SW 1271 (cell line): ENCODE measurements at regions not wholly inside any gene's neighbourhood (a gene's known extent, or its start where the extent isn't known, plus 50 kb on each side); places are given as distances from the start of the nearest gene placed in this dataset.

Experiments used
- DNase-seq, 2 experiments: peaks; one replicate each; lab custom pipeline; 2025; lab: John Stamatoyannopoulos, UW

DNA sequence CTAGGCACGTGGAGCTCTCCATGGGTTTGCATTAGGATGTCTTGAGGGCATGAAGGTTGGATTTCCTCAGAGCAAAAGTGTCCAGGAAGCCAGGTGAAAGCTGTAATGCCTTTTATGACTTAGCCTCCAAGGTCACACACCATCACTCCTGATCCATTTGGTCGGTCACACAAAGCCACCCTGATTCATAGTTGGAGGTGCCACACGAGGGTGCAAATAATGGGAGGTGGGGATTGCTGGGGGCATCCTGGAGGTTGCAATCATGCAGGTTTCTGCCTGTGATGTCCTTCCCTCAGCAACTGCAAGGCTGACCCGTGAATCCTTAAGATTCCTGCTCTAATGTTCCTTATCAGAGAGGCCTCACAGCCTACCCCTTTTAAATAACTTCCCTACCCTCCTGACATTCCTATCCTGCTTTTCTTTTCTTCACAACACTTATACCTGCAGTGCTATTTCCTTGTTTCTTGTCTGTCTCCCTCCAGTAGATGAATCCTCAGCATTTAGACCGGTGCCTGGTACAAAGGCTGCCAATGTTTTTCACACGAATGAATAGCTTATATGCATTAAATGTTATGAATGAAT, 97.1 kb downstream of the LIPG start:
- no peak for DNase-seq

DNA sequence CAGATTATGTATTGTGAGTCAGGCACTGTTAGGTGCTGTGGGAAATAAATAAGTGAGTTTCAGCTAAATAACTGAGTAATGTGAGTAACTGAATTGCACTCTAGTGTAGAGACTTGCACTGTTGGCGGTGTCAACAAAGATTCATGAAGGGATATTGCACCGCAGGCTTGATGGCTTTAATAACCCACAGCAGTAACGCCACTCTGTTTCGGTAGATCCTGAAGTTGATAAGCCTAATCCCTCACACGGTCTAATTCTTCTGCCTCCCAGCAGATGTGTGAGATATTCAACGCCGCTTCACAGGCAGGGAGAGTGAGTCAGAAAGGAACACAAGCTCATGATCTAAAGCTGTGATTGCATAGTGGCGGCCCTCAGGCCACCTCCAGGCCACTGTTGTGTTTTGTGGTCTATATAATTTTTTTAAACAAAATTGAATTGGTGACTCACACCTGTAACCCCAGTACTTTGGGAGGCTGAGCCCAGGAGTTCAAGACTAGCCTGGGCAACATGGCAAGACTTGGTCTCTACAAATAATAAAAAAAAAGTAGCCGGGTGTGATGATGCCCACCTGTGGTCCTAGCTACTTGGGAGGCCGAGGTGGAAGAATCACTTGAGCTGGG, 94.3 kb downstream of the LIPG start:
- no peak for DNase-seq

DNA sequence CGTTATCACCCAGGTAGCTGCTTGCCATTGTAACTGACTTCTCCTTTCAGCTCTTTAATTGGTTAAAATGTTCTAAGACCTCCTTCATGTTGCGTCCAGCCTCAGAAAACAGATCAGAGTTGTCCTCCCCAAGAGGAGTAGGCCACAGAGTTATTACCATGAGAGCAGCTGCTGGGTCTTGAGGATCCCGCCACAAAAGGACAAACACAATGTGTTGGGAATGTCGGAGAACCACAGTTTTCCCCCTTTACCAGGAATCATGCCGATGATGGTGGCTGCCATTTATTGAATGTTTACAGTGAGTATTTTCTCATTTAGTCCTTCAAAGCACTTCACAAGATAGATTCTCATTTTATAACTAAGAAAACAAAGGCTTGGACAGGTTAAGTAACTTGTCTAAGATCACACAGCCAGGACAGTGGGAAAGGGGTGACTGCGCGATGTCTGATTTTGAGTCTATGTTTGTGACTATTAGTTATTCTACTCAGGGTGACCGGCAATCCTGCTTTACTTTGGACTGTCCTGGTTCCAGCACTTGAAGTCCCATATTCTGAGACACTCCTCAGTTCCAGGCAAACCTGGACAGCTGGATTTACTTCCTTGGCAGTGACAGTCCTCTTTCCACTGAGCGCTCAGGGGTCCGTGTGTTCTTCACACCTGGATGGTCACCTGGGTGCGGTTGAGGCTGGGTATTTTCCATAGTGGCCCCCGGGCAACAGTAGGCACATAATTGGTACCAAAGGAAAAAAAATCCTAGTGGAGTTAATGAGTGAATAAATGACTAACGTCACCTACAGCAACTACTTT, 93.6 kb downstream of the LIPG start:
- no peak for DNase-seq

GRCh38 chr18:49654347-49654746, 92.5 kb downstream of the LIPG start:
- no peak for DNase-seq

- DNase-seq = no peak
Measured at GRCh38 chr18:49652881-49653724, 91.2 kb downstream of the LIPG start.

- DNase-seq = no peak
Measured at GRCh38 chr18:49651033-49651432, 89.2 kb downstream of the LIPG start.

GRCh38 chr18:49650426-49650891, 88.6 kb downstream of the LIPG start:
- DNase-seq = no peak

DNA sequence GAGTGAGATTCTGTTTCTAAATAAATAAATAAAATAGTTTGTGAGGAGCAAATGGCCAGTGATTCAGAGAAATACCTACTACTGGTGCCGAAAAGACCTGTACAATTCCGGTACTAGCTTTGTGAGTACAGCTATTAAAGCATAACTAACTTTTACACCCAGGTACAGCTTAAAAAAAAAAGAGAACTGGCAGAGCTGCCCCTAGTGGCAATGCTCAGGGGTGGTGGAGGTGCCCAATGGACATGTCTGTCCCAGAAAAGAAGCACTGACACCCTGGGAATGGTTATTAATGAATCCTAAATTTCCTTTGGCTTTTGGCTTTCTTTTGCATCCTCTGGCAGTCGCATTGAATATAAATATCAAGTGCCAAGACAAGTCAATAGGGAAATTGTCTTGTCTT, 87.0 kb downstream of the LIPG start:
- no peak for DNase-seq
